GM23338 (cell line): ENCODE measurements at regions not wholly inside any gene's neighbourhood (a gene's known extent, or its start where the extent isn't known, plus 50 kb on each side); places are given as distances from the start of the nearest gene placed in this dataset.

ENCODE experiments used
- ATAC-seq: fragments of 200-7000 bp; cut with Tn5 transposase; 3 replicates; pipeline ENCODE4 v1.9.1; 2020
- DNase-seq: peaks from one replicate; pipeline ENCODE4 v3.0.0-alpha.2; 2015; ENCODE audit warnings: low spot score
- H2AFZ ChIP-seq: fragments of 200-600 bp; sonication (generic); 2 replicates; pipeline ENCODE4 v1.8.0; 2016; ENCODE audit warnings: antibody characterized with exemption, mild to moderate bottlenecking, moderate library complexity
- H3F3A ChIP-seq: fragments of 200-600 bp; sonication (generic); replicated peaks from 2 replicates; pipeline ENCODE4 v1.8.0; 2017; ENCODE audit warnings: antibody characterized with exemption, mixed run types, low read depth
- H3K27ac ChIP-seq: fragments of 200-600 bp; sonication (generic); 2 replicates; pipeline ENCODE4 v1.6.1; 2016; ENCODE audit warnings: low read depth
- H3K27me3 ChIP-seq: fragments of 200-600 bp; sonication (generic); 2 replicates; pipeline ENCODE4 v1.8.0; 2016; ENCODE audit warnings: mild to moderate bottlenecking, mixed run types, moderate library complexity; ENCODE audit not compliant: insufficient read depth
- H3K36me3 ChIP-seq: fragments of 200-600 bp; sonication (generic); 2 replicates; pipeline ENCODE4 v1.8.0; 2016; ENCODE audit warnings: mild to moderate bottlenecking; ENCODE audit not compliant: insufficient read depth
- H3K4me1 ChIP-seq: fragments of 200-600 bp; sonication (generic); 2 replicates; pipeline ENCODE4 v1.8.0; 2016; ENCODE audit warnings: mild to moderate bottlenecking, moderate library complexity; ENCODE audit not compliant: insufficient read depth
- H3K4me2 ChIP-seq: fragments of 200-600 bp; sonication (generic); 2 replicates; pipeline ENCODE4 v1.7.1; 2017; ENCODE audit warnings: mixed run types
- H3K4me3 ChIP-seq: fragments of 200-600 bp; sonication (generic); 2 replicates; pipeline ENCODE4 v1.6.1; 2016; ENCODE audit warnings: mixed run types
- H3K79me2 ChIP-seq: fragments of 200-600 bp; sonication (generic); replicated peaks from 2 replicates; pipeline ENCODE4 v1.8.0; 2017; ENCODE audit warnings: mild to moderate bottlenecking; ENCODE audit not compliant: insufficient read depth
- H3K9me2 ChIP-seq: fragments of 200-600 bp; sonication (generic); 2 replicates; pipeline ENCODE4 v1.8.0; 2017; ENCODE audit not compliant: insufficient read depth
- H4K20me1 ChIP-seq: fragments of 200-600 bp; sonication (generic); replicated peaks from 2 replicates; pipeline ENCODE4 v1.8.0; 2017; ENCODE audit warnings: mild to moderate bottlenecking; ENCODE audit not compliant: insufficient read depth
- H3K27ac Mint-ChIP-seq: 2 replicates; pipeline ENCODE4 v1.8.0; 2020; ENCODE audit warnings: inconsistent platforms, mild to moderate bottlenecking, moderate library complexity, mixed read lengths
- H3K27me3 Mint-ChIP-seq: 3 replicates; pipeline ENCODE4 v1.8.0; 2022; ENCODE audit warnings: low read depth, mild to moderate bottlenecking, moderate library complexity, mixed read lengths, inconsistent platforms; ENCODE audit not compliant: insufficient read depth, poor library complexity
- H3K36me3 Mint-ChIP-seq: 3 replicates; pipeline ENCODE4 v1.8.0; 2021; ENCODE audit warnings: low read depth, mild to moderate bottlenecking, inconsistent platforms, moderate library complexity, mixed read lengths
- H3K4me1 Mint-ChIP-seq: 3 replicates; pipeline ENCODE4 v1.8.0; 2020; ENCODE audit warnings: mild to moderate bottlenecking, inconsistent platforms, mixed read lengths
- H3K4me3 Mint-ChIP-seq: 3 replicates; pipeline ENCODE4 v1.8.0; 2021; ENCODE audit warnings: moderate library complexity, mild to moderate bottlenecking, inconsistent platforms, mixed read lengths
- H3K9me3 Mint-ChIP-seq: 3 replicates; pipeline ENCODE4 v1.8.0; 2020; ENCODE audit warnings: moderate library complexity, mild to moderate bottlenecking, inconsistent platforms, mixed read lengths
- CREB1 ChIP-seq: fragments of 250-450 bp; sonication (Bioruptor Pico); IDR thresholded peaks from 2 replicates; pipeline ENCODE4 v1.5.0; 2020; ENCODE audit warnings: low read depth, mild to moderate bottlenecking, moderate library complexity
- CTCF ChIP-seq, 2 experiments: fragments of 200-600 bp in 1 of 2; sonication (generic) in 1 of 2; conservative IDR thresholded peaks; 2 replicates each; pipeline versions ENCODE4 v1.5.1 to v1.6.1; 2016 to 2017; ENCODE audit warnings: antibody characterized with exemption in 2 of 2, low read depth in 2 of 2, mild to moderate bottlenecking in 2 of 2, moderate library complexity in 1 of 2
- ETS1 ChIP-seq: IDR thresholded peaks from 2 replicates; pipeline ENCODE4 v1.6.1; 2016; ENCODE audit warnings: antibody characterized with exemption
- EZH2 ChIP-seq: fragments of 200-600 bp; sonication (generic); IDR thresholded peaks from one replicate; pipeline ENCODE4 v1.8.0; 2017; ENCODE audit warnings: antibody characterized with exemption, mild to moderate bottlenecking, low read depth; ENCODE audit not compliant: unreplicated experiment
- EZH2phosphoT487 ChIP-seq: fragments of 200-600 bp; sonication (generic); IDR thresholded peaks from one replicate; pipeline ENCODE4 v1.8.1; 2018; ENCODE audit warnings: antibody characterized with exemption; ENCODE audit not compliant: unreplicated experiment
- JUNB ChIP-seq: IDR thresholded peaks from one replicate; pipeline ENCODE4 v1.6.1; 2016; ENCODE audit warnings: antibody characterized with exemption; ENCODE audit not compliant: unreplicated experiment
- NANOG ChIP-seq: IDR thresholded peaks from 2 replicates; pipeline ENCODE4 v1.6.1; 2016; ENCODE audit warnings: antibody characterized with exemption, borderline replicate concordance
- POLR2AphosphoS5 ChIP-seq: IDR thresholded peaks from 2 replicates; pipeline ENCODE4 v1.6.1; 2016; ENCODE audit warnings: antibody characterized with exemption, low read depth
- STAT1 ChIP-seq: IDR thresholded peaks from one replicate; pipeline ENCODE4 v1.6.1; 2016; ENCODE audit warnings: antibody characterized with exemption; ENCODE audit not compliant: unreplicated experiment
- ZNF114 ChIP-seq: fragments of 250-450 bp; sonication (Bioruptor Pico); IDR thresholded peaks from 2 replicates; pipeline ENCODE4 v1.5.0; 2020; ENCODE audit warnings: mild to moderate bottlenecking, moderate library complexity
- ZNF331 ChIP-seq: fragments of 250-450 bp; sonication (Bioruptor Pico); IDR thresholded peaks from 2 replicates; pipeline ENCODE4 v1.5.0; 2020; ENCODE audit warnings: low read depth, mild to moderate bottlenecking, moderate library complexity
- ZNF462 ChIP-seq: fragments of 250-450 bp; sonication (Bioruptor Pico); IDR thresholded peaks from 2 replicates; pipeline ENCODE4 v1.5.0; 2020; ENCODE audit warnings: mild to moderate bottlenecking, moderate library complexity

- H3K36me3 Mint-ChIP-seq = peaks cover 3% of the 10 kb centered on the region; the same call in 1 of the 3 replicates
- H3K36me3 ChIP-seq = no peaks in the 10 kb centered on the region
- H3K79me2 ChIP-seq = no peaks in the 10 kb centered on the region
- DNase-seq (no peak), ATAC-seq (no peak)
- H3K27ac Mint-ChIP-seq = no peak overlapping the region; the same call in 1 of the 2 replicates
- no peaks in the 10 kb centered on the region for H3F3A ChIP-seq
- H3K27me3 Mint-ChIP-seq = no peaks in the 10 kb centered on the region
- no peak overlapping the region for H3K4me3 ChIP-seq
- peaks cover 6% of the 10 kb centered on the region for H3K9me2 ChIP-seq
- no peak overlapping the region for H3K4me3 Mint-ChIP-seq
- no peak overlapping the region for H3K4me2 ChIP-seq
- no peaks in the 10 kb centered on the region for H4K20me1 ChIP-seq
- peak overlapping the region; percentile 25; the same call in 1 of the 2 replicates for H2AFZ ChIP-seq
- TF ChIP-seq STAT1 (no peak), POLR2AphosphoS5 (no peak), EZH2phosphoT487 (no peak), ETS1 (no peak), JUNB (no peak)
- peaks cover 12% of the 10 kb centered on the region for H3K4me1 Mint-ChIP-seq
- H3K9me3 Mint-ChIP-seq = no peaks in the 10 kb centered on the region
- H3K27ac ChIP-seq = no peak overlapping the region
- H3K27me3 ChIP-seq = no peaks in the 10 kb centered on the region
- H3K4me1 ChIP-seq = peaks cover 9% of the 10 kb centered on the region; the same call in 1 of the 2 replicates
These were observed 521.1 kb upstream of the NECTIN3 start for GRCh38 chr3:110550511-110550910.

- H3K9me3 Mint-ChIP-seq = peaks cover 10% of the 10 kb centered on the region
- Histone ChIP-seq H3K4me2 (no peak overlapping the region), H3K9me2 (peaks cover 13% of the 10 kb centered on the region; the same call in 1 of the 2 replicates), H3K27me3 (no peaks in the 10 kb centered on the region), H3K4me3 (no peak overlapping the region), H3K36me3 (no peaks in the 10 kb centered on the region; the same call in 1 of the 2 replicates), H3K4me1 (no peaks in the 10 kb centered on the region), H3F3A (no peaks in the 10 kb centered on the region), H3K79me2 (no peaks in the 10 kb centered on the region), H2AFZ (no peak overlapping the region), H3K27ac (no peak overlapping the region), H4K20me1 (no peaks in the 10 kb centered on the region)
- DNase-seq = no peak
- H3K27ac Mint-ChIP-seq = no peak overlapping the region
- H3K4me3 Mint-ChIP-seq = no peak overlapping the region
- H3K36me3 Mint-ChIP-seq = peaks cover 39% of the 10 kb centered on the region
- peaks cover 1% of the 10 kb centered on the region for H3K27me3 Mint-ChIP-seq
- H3K4me1 Mint-ChIP-seq = peaks cover 10% of the 10 kb centered on the region
- ATAC-seq = no peak
- TF ChIP-seq POLR2AphosphoS5 (no peak), EZH2phosphoT487 (no peak), ETS1 (no peak), NANOG (no peak), ZNF114 (CRISPR knock-in tag) (no peak), ZNF462 (CRISPR knock-in tag) (no peak), CREB1 (CRISPR knock-in tag) (no peak), STAT1 (no peak), JUNB (no peak), CTCF (conservative IDR thresholded peaks at IDR 0.05; ENCODE audit: low read depth in 2 of 2) (no peak), ZNF331 (CRISPR knock-in tag) (no peak), EZH2 (no peak)
These were observed 509.0 kb upstream of the NECTIN3 start for GRCh38 chr3:110562621-110563020.
